ENCODE measurements at regions not wholly inside any gene's neighbourhood (a gene's known extent, or its start where the extent isn't known, plus 50 kb on each side); places are given as distances from the start of the nearest gene placed in this dataset.
A peak's percentile ranks its signal among the peaks of the same experiment; 100 is the strongest.

- DNase-seq (no peak), ATAC-seq (ENCODE audit: low read depth in 2 of 2) (no peak)
- Mint-ChIP-seq H3K27me3 (no peaks in the 10 kb centered on the region), H3K36me3 (no peaks in the 10 kb centered on the region), H3K9me3 (peaks cover 0 to 26% (median 5%) of the 10 kb centered on the region in 7 donors), H3K4me3 (no peak overlapping the region), H3K27ac (no peak overlapping the region), H3K4me1 (no peaks in the 10 kb centered on the region)
- no peaks in the 10 kb centered on the region for H3K4me1 ChIP-seq (ENCODE audit: control insufficient read depth, insufficient read depth, low read length, poor library complexity, severe bottlenecking)
- H3K27ac ChIP-seq (ENCODE audit: insufficient read depth, low read length, poor library complexity, severe bottlenecking), result no peak overlapping the region
- H3K4me3 ChIP-seq (ENCODE audit: low read depth, low read length), result no peak overlapping the region
- peaks cover 0 to 2% of the 10 kb centered on the region in 2 experiments for H3K9me3 ChIP-seq (ENCODE audit: control insufficient read depth in 2 of 2, low read length in 2 of 2)
- no peaks in the 10 kb centered on the region for H3K27me3 ChIP-seq (ENCODE audit: control insufficient read depth, insufficient read depth, low read length)
- no peaks in the 10 kb centered on the region for H3K36me3 ChIP-seq (ENCODE audit: control insufficient read depth, insufficient read depth, low read length)
Observed at GRCh38 chr2:142234741-142235140, 103.9 kb upstream of the LRP1B start.

- Histone ChIP-seq H3K36me3 (ENCODE audit: control insufficient read depth, insufficient read depth, low read length) (no peaks in the 10 kb centered on the region), H3K4me3 (ENCODE audit: low read depth, low read length) (no peak overlapping the region), H3K27ac (ENCODE audit: insufficient read depth, low read length, poor library complexity, severe bottlenecking) (no peak overlapping the region), H3K9me3 (ENCODE audit: control insufficient read depth in 2 of 2, low read length in 2 of 2) (peaks cover 0 to 18% of the 10 kb centered on the region in 2 experiments), H3K4me1 (ENCODE audit: control insufficient read depth, insufficient read depth, low read length, poor library complexity, severe bottlenecking) (no peaks in the 10 kb centered on the region), H3K27me3 (ENCODE audit: control insufficient read depth, insufficient read depth, low read length) (no peaks in the 10 kb centered on the region)
- Mint-ChIP-seq H3K9me3 (peaks cover 0 to 13% (median 4%) of the 10 kb centered on the region in 7 donors), H3K36me3 (no peaks in the 10 kb centered on the region), H3K4me3 (no peak overlapping the region), H3K4me1 (no peaks in the 10 kb centered on the region), H3K27me3 (no peaks in the 10 kb centered on the region), H3K27ac (no peak overlapping the region)
- ATAC-seq (ENCODE audit: low read depth in 2 of 2) (no peak), DNase-seq (no peak)
Observed at GRCh38 chr2:142223309-142223708, 92.5 kb upstream of the LRP1B start.

GRCh38 chr2:142222715-142223114 is 91.9 kb upstream of the LRP1B start:
- DNase-seq (no peak), ATAC-seq (ENCODE audit: low read depth in 2 of 2) (no peak)
- Mint-ChIP-seq H3K4me1 (no peaks in the 10 kb centered on the region), H3K9me3 (peaks cover 0 to 17% (median 4%) of the 10 kb centered on the region in 7 donors), H3K27ac (no peak overlapping the region), H3K36me3 (no peaks in the 10 kb centered on the region), H3K4me3 (no peak overlapping the region), H3K27me3 (no peaks in the 10 kb centered on the region)
- H3K27me3 ChIP-seq (ENCODE audit: control insufficient read depth, insufficient read depth, low read length), result no peaks in the 10 kb centered on the region
- no peaks in the 10 kb centered on the region for H3K36me3 ChIP-seq (ENCODE audit: control insufficient read depth, insufficient read depth, low read length)
- no peak overlapping the region for H3K27ac ChIP-seq (ENCODE audit: insufficient read depth, low read length, poor library complexity, severe bottlenecking)
- H3K4me3 ChIP-seq (ENCODE audit: low read depth, low read length), result no peak overlapping the region
- peaks cover 0 to 22% of the 10 kb centered on the region in 2 experiments for H3K9me3 ChIP-seq (ENCODE audit: control insufficient read depth in 2 of 2, low read length in 2 of 2)
- H3K4me1 ChIP-seq (ENCODE audit: control insufficient read depth, insufficient read depth, low read length, poor library complexity, severe bottlenecking), result no peaks in the 10 kb centered on the region

DNA sequence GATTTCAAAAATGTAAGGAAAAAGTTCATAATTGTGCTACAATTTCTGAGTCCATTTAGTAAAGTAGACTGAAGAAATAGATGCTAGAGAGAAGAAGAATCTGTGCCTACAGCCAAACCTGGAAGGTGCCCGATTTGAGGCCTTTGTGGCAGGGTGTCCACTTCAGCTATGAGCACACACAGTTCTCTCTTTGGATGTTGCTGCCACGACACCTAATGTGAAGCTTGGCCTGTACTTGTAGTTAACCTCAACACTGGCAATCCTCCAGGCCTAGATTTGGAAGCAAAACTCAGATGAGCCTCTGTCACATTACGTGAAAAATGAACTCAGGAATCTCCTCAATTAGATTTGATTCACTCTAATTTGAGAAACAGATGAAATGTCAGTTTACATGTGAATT is 90.1 kb upstream of the LRP1B start:
- H3K27me3 ChIP-seq (ENCODE audit: control insufficient read depth, insufficient read depth, low read length), result no peaks in the 10 kb centered on the region
- ATAC-seq (ENCODE audit: low read depth in 2 of 2), result no peak

DNA sequence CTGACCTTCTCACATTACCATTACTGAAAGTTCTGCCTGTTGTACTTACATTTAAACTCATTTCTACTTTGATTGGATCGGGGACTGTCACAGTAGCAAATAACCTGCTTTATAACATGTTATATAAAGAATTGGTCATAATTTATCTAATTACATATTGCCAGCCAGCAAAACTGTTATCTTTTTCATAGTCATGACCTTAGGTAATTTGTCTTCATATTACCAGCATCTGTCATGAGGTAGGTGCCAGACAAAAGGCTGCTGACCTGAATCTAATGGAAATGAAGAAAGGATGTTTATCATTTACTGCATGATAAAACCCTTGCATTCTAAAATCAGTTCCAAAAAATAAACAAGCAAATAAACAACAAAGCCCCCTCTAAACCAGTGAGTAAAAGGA is 89.4 kb upstream of the LRP1B start:
- no peaks in the 10 kb centered on the region for H3K4me1 Mint-ChIP-seq
- Histone ChIP-seq H3K9me3 (ENCODE audit: control insufficient read depth in 2 of 2, low read length in 2 of 2) (peaks cover 0 to 23% of the 10 kb centered on the region in 2 experiments), H3K4me3 (ENCODE audit: low read depth, low read length) (no peak overlapping the region), H3K27me3 (ENCODE audit: control insufficient read depth, insufficient read depth, low read length) (no peaks in the 10 kb centered on the region), H3K27ac (ENCODE audit: insufficient read depth, low read length, poor library complexity, severe bottlenecking) (no peak overlapping the region), H3K36me3 (ENCODE audit: control insufficient read depth, insufficient read depth, low read length) (no peaks in the 10 kb centered on the region), H3K4me1 (ENCODE audit: control insufficient read depth, insufficient read depth, low read length, poor library complexity, severe bottlenecking) (no peaks in the 10 kb centered on the region)
- DNase-seq, result no peak
- ATAC-seq (ENCODE audit: low read depth in 2 of 2), result no peak
- H3K27ac Mint-ChIP-seq, result no peak overlapping the region
- H3K36me3 Mint-ChIP-seq, result no peaks in the 10 kb centered on the region
- H3K4me3 Mint-ChIP-seq, result no peak overlapping the region
- no peaks in the 10 kb centered on the region for H3K27me3 Mint-ChIP-seq
- peaks cover 0 to 23% (median 3%) of the 10 kb centered on the region in 7 donors for H3K9me3 Mint-ChIP-seq

More for the DNA sequence above, 90.1 kb upstream of the LRP1B start:
- Mint-ChIP-seq H3K36me3 (no peaks in the 10 kb centered on the region), H3K4me3 (no peak overlapping the region), H3K9me3 (peaks cover 0 to 23% (median 3%) of the 10 kb centered on the region in 7 donors), H3K27me3 (no peaks in the 10 kb centered on the region), H3K27ac (no peak overlapping the region), H3K4me1 (no peaks in the 10 kb centered on the region)
- Histone ChIP-seq H3K4me1 (ENCODE audit: control insufficient read depth, insufficient read depth, low read length, poor library complexity, severe bottlenecking) (no peaks in the 10 kb centered on the region), H3K36me3 (ENCODE audit: control insufficient read depth, insufficient read depth, low read length) (no peaks in the 10 kb centered on the region), H3K27ac (ENCODE audit: insufficient read depth, low read length, poor library complexity, severe bottlenecking) (no peak overlapping the region), H3K4me3 (ENCODE audit: low read depth, low read length) (no peak overlapping the region), H3K9me3 (ENCODE audit: control insufficient read depth in 2 of 2, low read length in 2 of 2) (peaks cover 0 to 23% of the 10 kb centered on the region in 2 experiments)
- no peak for DNase-seq

DNA sequence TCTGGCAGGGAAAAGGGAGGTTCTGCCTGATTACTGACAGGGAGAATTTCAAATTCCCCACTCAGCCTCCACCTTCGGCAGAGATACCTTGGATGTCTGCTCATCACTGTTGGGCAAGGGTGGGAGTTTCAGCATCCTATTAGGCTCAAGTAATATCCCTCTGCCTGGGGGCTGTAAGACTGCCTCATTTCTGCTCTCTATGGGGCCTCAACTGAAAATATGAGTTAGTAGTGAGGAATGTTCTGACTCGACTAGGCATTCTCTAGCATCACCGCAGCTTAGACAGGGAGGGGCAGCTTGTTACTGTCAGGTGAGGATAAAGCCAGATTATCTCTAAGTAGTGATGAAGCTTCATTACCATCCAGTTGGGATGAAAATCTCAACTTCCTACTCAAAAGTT is 87.7 kb upstream of the LRP1B start:
- peaks cover 0 to 23% (median 7%) of the 10 kb centered on the region in 7 donors for H3K9me3 Mint-ChIP-seq
- DNase-seq, result no peak
- Histone ChIP-seq H3K9me3 (ENCODE audit: control insufficient read depth in 2 of 2, low read length in 2 of 2) (peaks cover 0 to 23% of the 10 kb centered on the region in 2 experiments), H3K27me3 (ENCODE audit: control insufficient read depth, insufficient read depth, low read length) (no peaks in the 10 kb centered on the region), H3K36me3 (ENCODE audit: control insufficient read depth, insufficient read depth, low read length) (no peaks in the 10 kb centered on the region), H3K4me3 (ENCODE audit: low read depth, low read length) (no peak overlapping the region), H3K4me1 (ENCODE audit: control insufficient read depth, insufficient read depth, low read length, poor library complexity, severe bottlenecking) (no peaks in the 10 kb centered on the region), H3K27ac (ENCODE audit: insufficient read depth, low read length, poor library complexity, severe bottlenecking) (no peak overlapping the region)
- H3K4me3 Mint-ChIP-seq, result no peak overlapping the region
- H3K4me1 Mint-ChIP-seq, result no peaks in the 10 kb centered on the region
- no peaks in the 10 kb centered on the region for H3K27me3 Mint-ChIP-seq
- ATAC-seq (ENCODE audit: low read depth in 2 of 2), result no peak
- no peak overlapping the region for H3K27ac Mint-ChIP-seq
- no peaks in the 10 kb centered on the region for H3K36me3 Mint-ChIP-seq

DNA sequence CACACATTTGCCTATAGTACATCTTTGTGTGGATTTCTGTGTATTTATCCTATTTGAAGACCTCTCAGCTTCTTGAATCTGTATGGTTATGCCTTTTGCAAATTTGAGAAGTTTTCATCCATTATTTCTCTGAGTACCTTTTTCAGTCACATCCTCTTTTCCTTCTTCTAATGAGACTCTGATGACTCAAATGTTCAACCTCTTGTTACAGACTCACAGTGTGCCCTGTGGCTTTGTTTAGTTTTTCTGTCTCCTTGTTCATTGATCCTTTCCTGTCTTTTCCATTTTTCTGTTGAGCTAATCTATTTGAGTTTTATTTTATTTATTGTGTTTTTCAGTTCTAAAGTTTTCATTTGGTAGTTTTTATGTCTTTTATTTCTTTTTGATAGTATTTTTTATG is 87.0 kb upstream of the LRP1B start:
- no peaks in the 10 kb centered on the region for H3K4me1 Mint-ChIP-seq
- H3K27me3 Mint-ChIP-seq, result no peaks in the 10 kb centered on the region
- no peak for DNase-seq
- Histone ChIP-seq H3K4me3 (ENCODE audit: low read depth, low read length) (no peak overlapping the region), H3K4me1 (ENCODE audit: control insufficient read depth, insufficient read depth, low read length, poor library complexity, severe bottlenecking) (no peaks in the 10 kb centered on the region), H3K27ac (ENCODE audit: insufficient read depth, low read length, poor library complexity, severe bottlenecking) (no peak overlapping the region), H3K36me3 (ENCODE audit: control insufficient read depth, insufficient read depth, low read length) (no peaks in the 10 kb centered on the region), H3K9me3 (ENCODE audit: control insufficient read depth in 2 of 2, low read length in 2 of 2) (peaks cover 0 to 23% of the 10 kb centered on the region in 2 experiments), H3K27me3 (ENCODE audit: control insufficient read depth, insufficient read depth, low read length) (no peaks in the 10 kb centered on the region)
- H3K36me3 Mint-ChIP-seq, result no peaks in the 10 kb centered on the region
- peaks cover 1 to 23% (median 7%) of the 10 kb centered on the region in 7 donors for H3K9me3 Mint-ChIP-seq
- no peak for ATAC-seq (ENCODE audit: low read depth in 2 of 2)
- H3K4me3 Mint-ChIP-seq, result no peak overlapping the region
- H3K27ac Mint-ChIP-seq, result no peak overlapping the region

- Mint-ChIP-seq H3K4me3 (no peak overlapping the region), H3K27ac (peak overlapping the region in 1 of 3 donors; percentile 57), H3K4me1 (peaks cover 0 to 5% (median 0%) of the 10 kb centered on the region in 4 donors), H3K36me3 (no peaks in the 10 kb centered on the region), H3K9me3 (peaks cover 2 to 31% (median 10%) of the 10 kb centered on the region in 7 donors), H3K27me3 (no peaks in the 10 kb centered on the region)
- no peaks in the 10 kb centered on the region for H3K4me1 ChIP-seq (ENCODE audit: control insufficient read depth, insufficient read depth, low read length, poor library complexity, severe bottlenecking)
- DNase-seq (no peak), ATAC-seq (ENCODE audit: low read depth in 2 of 2) (no peak)
- no peak overlapping the region for H3K27ac ChIP-seq (ENCODE audit: insufficient read depth, low read length, poor library complexity, severe bottlenecking)
- H3K27me3 ChIP-seq (ENCODE audit: control insufficient read depth, insufficient read depth, low read length), result no peaks in the 10 kb centered on the region
- H3K9me3 ChIP-seq (ENCODE audit: control insufficient read depth in 2 of 2, low read length in 2 of 2), result no peaks in the 10 kb centered on the region
- H3K36me3 ChIP-seq (ENCODE audit: control insufficient read depth, insufficient read depth, low read length), result no peaks in the 10 kb centered on the region
- H3K4me3 ChIP-seq (ENCODE audit: low read depth, low read length), result no peak overlapping the region
Observed at GRCh38 chr2:142200062-142200461, 69.2 kb upstream of the LRP1B start.

Data from CD4-positive, CD25-positive, alpha-beta regulatory T cell (primary cell).